C4-2B (cell line): ENCODE measurements at regions not wholly inside any gene's neighbourhood (a gene's known extent, or its start where the extent isn't known, plus 50 kb on each side); places are given as distances from the start of the nearest gene placed in this dataset.

Source experiments
- CTCF ChIP-seq: fragments of 450-650 bp; conservative IDR thresholded peaks from 2 replicates; pipeline ENCODE4 v1.5.1; 2017; ENCODE audit warnings: mild to moderate bottlenecking
- ZFX ChIP-seq: fragments of 450-650 bp; IDR thresholded peaks from 2 replicates; pipeline ENCODE4 v1.6.1; 2017

GRCh38 chr11:71197096-71197495, 55.3 kb downstream of the SHANK2 start:
- TF ChIP-seq CTCF (no peak), ZFX (no peak)
